Upper lobe of right lung (tissue), 1 donor: ENCODE measurements at regions not wholly inside any gene's neighbourhood (a gene's known extent, or its start where the extent isn't known, plus 50 kb on each side); places are given as distances from the start of the nearest gene placed in this dataset.
A peak's percentile ranks its signal among the peaks of the same experiment; 100 is the strongest.

ENCODE experiments used
- ATAC-seq: fragments of 200-7000 bp; cut with Tn5 transposase; one replicate; pipeline ENCODE4 v1.9.1; 2020; ENCODE audit warnings: mild to moderate bottlenecking, moderate library complexity
- DNase-seq: peaks from one replicate; pipeline ENCODE4 v3.0.0-alpha.2; 2020
- H3K27ac ChIP-seq: fragments of 200-600 bp; one replicate; pipeline ENCODE4 v1.8.0; 2022
- H3K27me3 ChIP-seq: fragments of 200-600 bp; one replicate; pipeline ENCODE4 v1.8.0; 2022; ENCODE audit warnings: mild to moderate bottlenecking
- H3K36me3 ChIP-seq: fragments of 200-600 bp; one replicate; pipeline ENCODE4 v1.8.0; 2022
- H3K4me1 ChIP-seq: fragments of 200-600 bp; one replicate; pipeline ENCODE4 v1.8.0; 2022
- H3K4me3 ChIP-seq: fragments of 200-600 bp; one replicate; pipeline ENCODE4 v1.8.0; 2022; ENCODE audit warnings: mild to moderate bottlenecking
- H3K9me3 ChIP-seq: fragments of 200-600 bp; one replicate; pipeline ENCODE4 v1.8.0; 2022
- intact Hi-C: fragments of 100-400 bp; cut with DNase I; formaldehyde crosslinking; loops from one replicate; pipeline ENCODE4 v1.11.0; 2022
- TF ChIP-seq, protein P1 (sequence below): fragments of 200-600 bp; IDR thresholded peaks from one replicate; pipeline ENCODE4 v1.8.0; 2022; ENCODE audit warnings: antibody characterized with exemption
- donor health status: DM: no; HTN: yes; CAD: no; lungs with severe emphysema.

DNA sequence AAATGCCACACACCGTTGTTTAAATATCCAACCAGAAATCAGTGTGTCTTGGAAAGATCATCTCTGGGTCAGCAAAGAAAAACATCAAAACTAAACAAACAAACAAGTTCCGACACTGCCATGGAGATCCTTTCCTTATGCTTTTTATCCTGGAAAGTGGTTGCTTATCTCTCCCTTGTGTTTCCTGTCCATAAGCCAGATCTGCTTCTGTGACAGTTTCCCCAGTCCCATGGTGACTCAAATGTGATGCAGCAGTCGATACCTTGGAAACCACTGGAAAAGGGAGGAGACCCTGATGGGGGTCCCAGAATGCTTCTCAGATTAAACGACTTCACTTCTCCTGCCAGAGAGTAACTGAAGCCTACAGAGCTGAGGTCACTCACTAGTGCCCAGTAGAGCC lies 94.7 kb downstream of the DMRTA2 start:
- H3K36me3 ChIP-seq = no peaks in the 10 kb centered on the region
- intact Hi-C loops = no loop called here
- no peak for DNase-seq
- no peak overlapping the region for H3K27ac ChIP-seq
- peaks cover 4% of the 10 kb centered on the region for H3K4me1 ChIP-seq
- no peaks in the 10 kb centered on the region for H3K9me3 ChIP-seq
- ATAC-seq = no peak
- H3K4me3 ChIP-seq = no peak overlapping the region
- TF ChIP-seq, protein P1, sequence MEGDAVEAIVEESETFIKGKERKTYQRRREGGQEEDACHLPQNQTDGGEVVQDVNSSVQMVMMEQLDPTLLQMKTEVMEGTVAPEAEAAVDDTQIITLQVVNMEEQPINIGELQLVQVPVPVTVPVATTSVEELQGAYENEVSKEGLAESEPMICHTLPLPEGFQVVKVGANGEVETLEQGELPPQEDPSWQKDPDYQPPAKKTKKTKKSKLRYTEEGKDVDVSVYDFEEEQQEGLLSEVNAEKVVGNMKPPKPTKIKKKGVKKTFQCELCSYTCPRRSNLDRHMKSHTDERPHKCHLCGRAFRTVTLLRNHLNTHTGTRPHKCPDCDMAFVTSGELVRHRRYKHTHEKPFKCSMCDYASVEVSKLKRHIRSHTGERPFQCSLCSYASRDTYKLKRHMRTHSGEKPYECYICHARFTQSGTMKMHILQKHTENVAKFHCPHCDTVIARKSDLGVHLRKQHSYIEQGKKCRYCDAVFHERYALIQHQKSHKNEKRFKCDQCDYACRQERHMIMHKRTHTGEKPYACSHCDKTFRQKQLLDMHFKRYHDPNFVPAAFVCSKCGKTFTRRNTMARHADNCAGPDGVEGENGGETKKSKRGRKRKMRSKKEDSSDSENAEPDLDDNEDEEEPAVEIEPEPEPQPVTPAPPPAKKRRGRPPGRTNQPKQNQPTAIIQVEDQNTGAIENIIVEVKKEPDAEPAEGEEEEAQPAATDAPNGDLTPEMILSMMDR = no peak
- peaks cover 12% of the 10 kb centered on the region for H3K27me3 ChIP-seq

DNA sequence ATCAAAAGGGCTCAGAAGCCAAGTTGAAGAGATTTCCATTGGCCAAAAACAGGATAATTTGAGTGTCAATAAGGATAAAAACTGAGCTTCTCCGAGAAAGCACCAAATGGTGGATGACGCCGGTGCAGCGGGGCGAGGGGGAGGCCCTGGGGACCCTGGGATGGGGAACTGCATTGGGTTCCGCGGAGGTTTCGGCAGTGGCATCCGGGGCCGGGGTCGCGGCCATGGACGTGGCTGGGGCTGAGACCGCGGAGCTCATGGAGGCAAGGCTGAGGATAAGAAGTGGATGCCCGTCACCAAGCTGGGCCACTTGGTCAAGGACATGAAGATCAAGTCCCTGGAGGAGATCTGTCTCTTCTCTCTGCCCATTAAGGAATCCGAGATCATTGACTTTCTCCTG lies 97.2 kb downstream of the DMRTA2 start:
- intact Hi-C loops = no loop called here
- TF ChIP-seq, protein P1 = no peak
- ATAC-seq (no peak), DNase-seq (no peak)
- Histone ChIP-seq H3K27me3 (peaks cover 12% of the 10 kb centered on the region), H3K27ac (no peak overlapping the region), H3K4me3 (no peak overlapping the region), H3K9me3 (no peaks in the 10 kb centered on the region), H3K4me1 (no peaks in the 10 kb centered on the region), H3K36me3 (no peaks in the 10 kb centered on the region)

DNA sequence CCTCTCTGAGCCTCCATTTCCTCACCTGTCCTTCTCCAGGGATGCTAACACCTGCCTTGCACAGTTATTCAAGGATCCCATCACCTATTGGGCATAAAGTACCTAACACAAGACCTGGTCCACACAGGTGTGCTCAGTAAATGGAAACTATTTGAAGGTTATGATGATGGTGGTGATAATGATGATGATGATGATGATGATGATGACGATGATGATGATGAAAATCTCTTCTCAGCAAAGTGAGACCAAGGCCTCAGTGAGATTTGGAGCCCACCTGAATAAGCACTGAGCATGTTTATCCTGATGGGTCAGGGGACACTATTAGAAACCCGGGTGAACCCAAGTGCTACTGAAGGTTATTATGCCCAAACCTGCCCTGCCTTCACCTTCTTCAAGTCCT lies 100.7 kb downstream of the DMRTA2 start:
- TF ChIP-seq, protein P1 = no peak
- ATAC-seq (no peak), DNase-seq (no peak)
- no peaks in the 10 kb centered on the region for H3K9me3 ChIP-seq
- H3K27me3 ChIP-seq = peaks cover 6% of the 10 kb centered on the region
- H3K4me1 ChIP-seq = no peaks in the 10 kb centered on the region
- intact Hi-C loops = no loop called here
- H3K36me3 ChIP-seq = no peaks in the 10 kb centered on the region
- no peak overlapping the region for H3K4me3 ChIP-seq
- no peak overlapping the region for H3K27ac ChIP-seq

DNA sequence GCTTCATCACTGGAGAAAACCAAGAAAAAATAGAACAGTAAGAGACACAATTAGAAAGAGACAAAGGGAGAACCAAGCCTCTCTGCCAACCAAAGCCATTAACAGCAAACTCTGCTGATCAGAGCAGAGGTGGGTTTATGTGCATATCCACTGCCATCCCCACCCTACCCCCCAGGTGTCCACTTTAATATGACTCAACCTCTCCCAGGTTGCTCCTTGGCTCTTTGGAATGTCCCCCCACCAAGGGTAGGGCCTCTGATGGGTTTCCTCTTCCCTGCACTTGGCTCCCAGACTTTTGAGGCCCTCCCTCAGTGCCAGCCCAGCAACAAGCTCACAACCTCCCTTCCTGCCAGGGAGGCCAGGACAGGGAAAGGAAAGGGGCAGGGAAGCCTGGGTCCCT lies 104.8 kb downstream of the DMRTA2 start:
- DNase-seq = no peak
- H3K4me1 ChIP-seq = no peaks in the 10 kb centered on the region
- no peak for ATAC-seq
- H3K27me3 ChIP-seq = no peaks in the 10 kb centered on the region
- intact Hi-C loops = no loop called here
- no peak overlapping the region for H3K27ac ChIP-seq
- no peaks in the 10 kb centered on the region for H3K36me3 ChIP-seq
- no peak overlapping the region for H3K4me3 ChIP-seq
- TF ChIP-seq, protein P1 = no peak
- H3K9me3 ChIP-seq = no peaks in the 10 kb centered on the region

DNA sequence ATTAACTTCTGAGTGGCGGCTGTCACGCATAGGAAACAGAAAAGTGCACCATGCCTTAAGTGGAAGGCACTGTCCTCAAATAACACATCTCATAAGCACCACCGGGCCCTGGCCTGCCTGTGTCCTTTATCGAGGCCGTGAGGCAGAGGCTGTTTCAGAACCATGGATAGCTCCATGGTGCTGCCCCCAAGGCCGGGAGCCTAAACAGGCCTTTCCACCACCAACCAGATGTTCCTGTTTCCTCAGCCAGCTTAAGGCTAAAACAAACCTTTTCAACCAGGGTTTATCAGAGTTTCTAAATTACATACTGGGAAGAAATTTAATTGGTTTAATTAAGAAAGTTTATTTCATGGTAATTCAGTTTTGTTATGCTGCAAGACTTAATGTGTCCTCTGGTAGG lies 114.4 kb downstream of the DMRTA2 start:
- DNase-seq = no peak
- ATAC-seq = peak; percentile 64
- Histone ChIP-seq H3K27me3 (no peaks in the 10 kb centered on the region), H3K27ac (no peak overlapping the region), H3K36me3 (no peaks in the 10 kb centered on the region), H3K9me3 (no peaks in the 10 kb centered on the region), H3K4me3 (no peak overlapping the region), H3K4me1 (no peaks in the 10 kb centered on the region)
- TF ChIP-seq, protein P1 = no peak
- intact Hi-C loops = no loop called here

DNA sequence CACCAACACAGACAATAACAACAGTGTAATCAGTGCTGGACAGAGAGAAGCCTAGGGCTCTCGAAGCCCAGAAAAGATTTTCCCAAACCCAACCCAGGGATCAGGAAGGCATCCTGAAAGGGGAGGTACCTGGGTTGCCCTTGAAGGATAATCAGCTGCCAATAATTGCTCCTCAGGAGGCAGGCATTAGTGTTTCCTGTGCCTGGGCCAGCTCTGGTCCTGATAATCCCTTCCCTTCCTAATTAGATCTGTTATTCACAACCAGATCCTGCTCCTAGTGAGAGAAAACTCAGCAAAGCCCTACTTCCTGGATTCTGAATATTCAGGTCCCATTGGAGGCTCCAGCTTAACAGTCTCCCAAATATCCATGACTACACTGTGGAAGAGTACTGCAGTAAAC lies 117.4 kb downstream of the DMRTA2 start:
- intact Hi-C loops = no loop called here
- no peak for ATAC-seq

More for the DNA sequence above, 117.4 kb downstream of the DMRTA2 start:
- DNase-seq = no peak
- H3K27me3 ChIP-seq = no peaks in the 10 kb centered on the region
- TF ChIP-seq, protein P1 = no peak
- H3K9me3 ChIP-seq = no peaks in the 10 kb centered on the region
- no peak overlapping the region for H3K4me3 ChIP-seq
- H3K4me1 ChIP-seq = no peaks in the 10 kb centered on the region
- H3K36me3 ChIP-seq = no peaks in the 10 kb centered on the region
- no peak overlapping the region for H3K27ac ChIP-seq
